GM23338 (cell line): ENCODE measurements at regions not wholly inside any gene's neighbourhood (a gene's known extent, or its start where the extent isn't known, plus 50 kb on each side); places are given as distances from the start of the nearest gene placed in this dataset.

ENCODE experiments used
- ATAC-seq: fragments of 200-7000 bp; cut with Tn5 transposase; 3 replicates; pipeline ENCODE4 v1.9.1; 2020
- DNase-seq: peaks from one replicate; pipeline ENCODE4 v3.0.0-alpha.2; 2015; ENCODE audit warnings: low spot score
- H2AFZ ChIP-seq: fragments of 200-600 bp; sonication (generic); 2 replicates; pipeline ENCODE4 v1.8.0; 2016; ENCODE audit warnings: antibody characterized with exemption, mild to moderate bottlenecking, moderate library complexity
- H3F3A ChIP-seq: fragments of 200-600 bp; sonication (generic); replicated peaks from 2 replicates; pipeline ENCODE4 v1.8.0; 2017; ENCODE audit warnings: antibody characterized with exemption, mixed run types, low read depth
- H3K27ac ChIP-seq: fragments of 200-600 bp; sonication (generic); 2 replicates; pipeline ENCODE4 v1.6.1; 2016; ENCODE audit warnings: low read depth
- H3K27me3 ChIP-seq: fragments of 200-600 bp; sonication (generic); 2 replicates; pipeline ENCODE4 v1.8.0; 2016; ENCODE audit warnings: mild to moderate bottlenecking, mixed run types, moderate library complexity; ENCODE audit not compliant: insufficient read depth
- H3K36me3 ChIP-seq: fragments of 200-600 bp; sonication (generic); 2 replicates; pipeline ENCODE4 v1.8.0; 2016; ENCODE audit warnings: mild to moderate bottlenecking; ENCODE audit not compliant: insufficient read depth
- H3K4me1 ChIP-seq: fragments of 200-600 bp; sonication (generic); 2 replicates; pipeline ENCODE4 v1.8.0; 2016; ENCODE audit warnings: mild to moderate bottlenecking, moderate library complexity; ENCODE audit not compliant: insufficient read depth
- H3K4me2 ChIP-seq: fragments of 200-600 bp; sonication (generic); 2 replicates; pipeline ENCODE4 v1.7.1; 2017; ENCODE audit warnings: mixed run types
- H3K4me3 ChIP-seq: fragments of 200-600 bp; sonication (generic); 2 replicates; pipeline ENCODE4 v1.6.1; 2016; ENCODE audit warnings: mixed run types
- H3K79me2 ChIP-seq: fragments of 200-600 bp; sonication (generic); replicated peaks from 2 replicates; pipeline ENCODE4 v1.8.0; 2017; ENCODE audit warnings: mild to moderate bottlenecking; ENCODE audit not compliant: insufficient read depth
- H3K9me2 ChIP-seq: fragments of 200-600 bp; sonication (generic); 2 replicates; pipeline ENCODE4 v1.8.0; 2017; ENCODE audit not compliant: insufficient read depth
- H4K20me1 ChIP-seq: fragments of 200-600 bp; sonication (generic); replicated peaks from 2 replicates; pipeline ENCODE4 v1.8.0; 2017; ENCODE audit warnings: mild to moderate bottlenecking; ENCODE audit not compliant: insufficient read depth
- H3K27ac Mint-ChIP-seq: 2 replicates; pipeline ENCODE4 v1.8.0; 2020; ENCODE audit warnings: inconsistent platforms, mild to moderate bottlenecking, moderate library complexity, mixed read lengths
- H3K27me3 Mint-ChIP-seq: 3 replicates; pipeline ENCODE4 v1.8.0; 2022; ENCODE audit warnings: low read depth, mild to moderate bottlenecking, moderate library complexity, mixed read lengths, inconsistent platforms; ENCODE audit not compliant: insufficient read depth, poor library complexity
- H3K36me3 Mint-ChIP-seq: 3 replicates; pipeline ENCODE4 v1.8.0; 2021; ENCODE audit warnings: low read depth, mild to moderate bottlenecking, inconsistent platforms, moderate library complexity, mixed read lengths
- H3K4me1 Mint-ChIP-seq: 3 replicates; pipeline ENCODE4 v1.8.0; 2020; ENCODE audit warnings: mild to moderate bottlenecking, inconsistent platforms, mixed read lengths
- H3K4me3 Mint-ChIP-seq: 3 replicates; pipeline ENCODE4 v1.8.0; 2021; ENCODE audit warnings: moderate library complexity, mild to moderate bottlenecking, inconsistent platforms, mixed read lengths
- H3K9me3 Mint-ChIP-seq: 3 replicates; pipeline ENCODE4 v1.8.0; 2020; ENCODE audit warnings: moderate library complexity, mild to moderate bottlenecking, inconsistent platforms, mixed read lengths
- CREB1 ChIP-seq: fragments of 250-450 bp; sonication (Bioruptor Pico); IDR thresholded peaks from 2 replicates; pipeline ENCODE4 v1.5.0; 2020; ENCODE audit warnings: low read depth, mild to moderate bottlenecking, moderate library complexity
- CTCF ChIP-seq, 2 experiments: fragments of 200-600 bp in 1 of 2; sonication (generic) in 1 of 2; conservative IDR thresholded peaks; 2 replicates each; pipeline versions ENCODE4 v1.5.1 to v1.6.1; 2016 to 2017; ENCODE audit warnings: antibody characterized with exemption in 2 of 2, low read depth in 2 of 2, mild to moderate bottlenecking in 2 of 2, moderate library complexity in 1 of 2
- ETS1 ChIP-seq: IDR thresholded peaks from 2 replicates; pipeline ENCODE4 v1.6.1; 2016; ENCODE audit warnings: antibody characterized with exemption
- EZH2 ChIP-seq: fragments of 200-600 bp; sonication (generic); IDR thresholded peaks from one replicate; pipeline ENCODE4 v1.8.0; 2017; ENCODE audit warnings: antibody characterized with exemption, mild to moderate bottlenecking, low read depth; ENCODE audit not compliant: unreplicated experiment
- EZH2phosphoT487 ChIP-seq: fragments of 200-600 bp; sonication (generic); IDR thresholded peaks from one replicate; pipeline ENCODE4 v1.8.1; 2018; ENCODE audit warnings: antibody characterized with exemption; ENCODE audit not compliant: unreplicated experiment
- JUNB ChIP-seq: IDR thresholded peaks from one replicate; pipeline ENCODE4 v1.6.1; 2016; ENCODE audit warnings: antibody characterized with exemption; ENCODE audit not compliant: unreplicated experiment
- NANOG ChIP-seq: IDR thresholded peaks from 2 replicates; pipeline ENCODE4 v1.6.1; 2016; ENCODE audit warnings: antibody characterized with exemption, borderline replicate concordance
- POLR2AphosphoS5 ChIP-seq: IDR thresholded peaks from 2 replicates; pipeline ENCODE4 v1.6.1; 2016; ENCODE audit warnings: antibody characterized with exemption, low read depth
- STAT1 ChIP-seq: IDR thresholded peaks from one replicate; pipeline ENCODE4 v1.6.1; 2016; ENCODE audit warnings: antibody characterized with exemption; ENCODE audit not compliant: unreplicated experiment
- ZNF114 ChIP-seq: fragments of 250-450 bp; sonication (Bioruptor Pico); IDR thresholded peaks from 2 replicates; pipeline ENCODE4 v1.5.0; 2020; ENCODE audit warnings: mild to moderate bottlenecking, moderate library complexity
- ZNF331 ChIP-seq: fragments of 250-450 bp; sonication (Bioruptor Pico); IDR thresholded peaks from 2 replicates; pipeline ENCODE4 v1.5.0; 2020; ENCODE audit warnings: low read depth, mild to moderate bottlenecking, moderate library complexity

- Histone ChIP-seq H3K36me3 (no peaks in the 10 kb centered on the region), H3F3A (no peaks in the 10 kb centered on the region), H4K20me1 (no peaks in the 10 kb centered on the region), H3K9me2 (peaks cover 4% of the 10 kb centered on the region; the same call in 1 of the 2 replicates), H3K4me2 (no peak overlapping the region), H2AFZ (no peak overlapping the region), H3K4me3 (no peak overlapping the region), H3K79me2 (no peaks in the 10 kb centered on the region), H3K27me3 (no peaks in the 10 kb centered on the region), H3K4me1 (no peaks in the 10 kb centered on the region), H3K27ac (no peak overlapping the region)
- ATAC-seq = no peak
- H3K27ac Mint-ChIP-seq = no peak overlapping the region
- DNase-seq = no peak
- no peak overlapping the region for H3K4me3 Mint-ChIP-seq
- H3K9me3 Mint-ChIP-seq = no peaks in the 10 kb centered on the region
- no peak for TF ChIP-seq ZNF114 (CRISPR knock-in tag)
- no peak for TF ChIP-seq JUNB
- no peak for TF ChIP-seq ZNF331 (CRISPR knock-in tag)
- TF ChIP-seq STAT1 = no peak
- no peak for TF ChIP-seq ETS1
- TF ChIP-seq CTCF (conservative IDR thresholded peaks at IDR 0.05; ENCODE audit: low read depth in 2 of 2) = no peak
- TF ChIP-seq NANOG = no peak
- TF ChIP-seq POLR2AphosphoS5 = no peak
- TF ChIP-seq CREB1 (CRISPR knock-in tag) = no peak
- no peak for TF ChIP-seq EZH2phosphoT487
- no peaks in the 10 kb centered on the region for H3K36me3 Mint-ChIP-seq
- H3K4me1 Mint-ChIP-seq = no peaks in the 10 kb centered on the region; the same call in none of the 3 replicates
- no peaks in the 10 kb centered on the region for H3K27me3 Mint-ChIP-seq
Observed at GRCh38 chr5:38719403-38719802, 126.4 kb upstream of the OSMR start.

GRCh38 chr5:38719916-38720315 is 125.9 kb upstream of the OSMR start:
- Histone ChIP-seq H3K79me2 (no peaks in the 10 kb centered on the region), H3K4me3 (no peak overlapping the region), H3K9me2 (peaks cover 4% of the 10 kb centered on the region; the same call in 1 of the 2 replicates), H3K4me1 (no peaks in the 10 kb centered on the region), H4K20me1 (no peaks in the 10 kb centered on the region), H3K36me3 (no peaks in the 10 kb centered on the region), H3K27ac (no peak overlapping the region), H3K27me3 (no peaks in the 10 kb centered on the region), H3F3A (no peaks in the 10 kb centered on the region), H3K4me2 (no peak overlapping the region), H2AFZ (no peak overlapping the region)
- Mint-ChIP-seq H3K27me3 (no peaks in the 10 kb centered on the region), H3K4me1 (peaks cover 1% of the 10 kb centered on the region), H3K36me3 (no peaks in the 10 kb centered on the region), H3K9me3 (no peaks in the 10 kb centered on the region), H3K4me3 (no peak overlapping the region), H3K27ac (no peak overlapping the region)
- no peak for DNase-seq
- no peak for ATAC-seq
- TF ChIP-seq EZH2phosphoT487 (no peak), POLR2AphosphoS5 (no peak), CTCF (conservative IDR thresholded peaks at IDR 0.05; ENCODE audit: low read depth in 2 of 2) (no peak), ETS1 (no peak), CREB1 (CRISPR knock-in tag) (no peak), ZNF114 (CRISPR knock-in tag) (no peak), JUNB (no peak), STAT1 (no peak), EZH2 (no peak), NANOG (no peak), ZNF331 (CRISPR knock-in tag) (no peak)
